Activated CD4-positive, alpha-beta T cell treated with anti-CD3 and anti-CD28 coated beads for 36 hours (primary cell): ENCODE measurements at regions not wholly inside any gene's neighbourhood (a gene's known extent, or its start where the extent isn't known, plus 50 kb on each side); places are given as distances from the start of the nearest gene placed in this dataset.
"Not testable (repeated sequence)": the region's sequence is repeated elsewhere in the genome, so short reads cannot be mapped to it uniquely, and the experiment has no call there.

ENCODE experiments used
- ATAC-seq: fragments of 200-7000 bp; cut with Tn5 transposase; one replicate; pipeline ENCODE4 v1.10.0; 2021; ENCODE audit warnings: mild to moderate bottlenecking, moderate library complexity
- CTCF ChIA-PET: fragments of 350-600 bp; sonication (Branson Sonifier 250); formaldehyde crosslinking; loops from one replicate; lab custom pipeline; 2021; ENCODE audit warnings: antibody characterized with exemption; lab: Charles Lee
- POLR2A ChIA-PET: fragments of 350-600 bp; sonication (Branson Sonifier 250); formaldehyde crosslinking; loops from one replicate; lab custom pipeline; 2021; ENCODE audit warnings: antibody characterized with exemption, inconsistent platforms; lab: Charles Lee
- DNase-seq: peaks from one replicate; pipeline ENCODE4 v3.0.0-alpha.2; 2020
- H3K27ac Mint-ChIP-seq: one replicate; pipeline ENCODE4 v1.8.0; 2021; ENCODE audit warnings: mixed read lengths
- H3K27me3 Mint-ChIP-seq: one replicate; pipeline ENCODE4 v1.8.0; 2021; ENCODE audit warnings: mixed read lengths
- H3K36me3 Mint-ChIP-seq: one replicate; pipeline ENCODE4 v1.8.0; 2021; ENCODE audit warnings: low read depth, mixed read lengths
- H3K4me1 Mint-ChIP-seq: one replicate; pipeline ENCODE4 v1.8.0; 2021; ENCODE audit warnings: mixed read lengths
- H3K4me3 Mint-ChIP-seq: one replicate; pipeline ENCODE4 v1.8.0; 2021; ENCODE audit warnings: mild to moderate bottlenecking, moderate library complexity, mixed read lengths
- H3K9me3 Mint-ChIP-seq: one replicate; pipeline ENCODE4 v1.8.0; 2021; ENCODE audit warnings: low read depth, mixed read lengths
- intact Hi-C, 2 experiments: fragments of 100-400 bp; cut with DNase I in 1 of 2; cut with micrococcal nuclease in 1 of 2; formaldehyde crosslinking; loops; one replicate each; pipeline versions ENCODE4 v1.14.2 to v1.15.1; 2022 to 2024; cut with DNase I, micrococcal nuclease

- ATAC-seq (no peak), DNase-seq (no peak)
- Mint-ChIP-seq H3K27me3 (peaks cover 3% of the 10 kb centered on the region), H3K27ac (no peak overlapping the region), H3K4me3 (no peak overlapping the region), H3K36me3 (no peaks in the 10 kb centered on the region), H3K4me1 (peaks cover 2% of the 10 kb centered on the region), H3K9me3 (peaks cover 9% of the 10 kb centered on the region)
- ChIA-PET CTCF (interaction anchor here (0.6 to 1.6 kb wide), 2 partner anchors 146 to 398 kb away, joined by 3 to 4 read pairs; no protein-coding TSS in a partner anchor), POLR2A (no interaction called here)
- intact Hi-C loops = no loop called here
Observed at GRCh38 chr1:116284819-116285390, 88.1 kb upstream of the ATP1A1 start.

GRCh38 chr1:116286541-116286971 is 86.5 kb upstream of the ATP1A1 start:
- no peaks in the 10 kb centered on the region for H3K36me3 Mint-ChIP-seq
- H3K4me1 Mint-ChIP-seq = peaks cover 2% of the 10 kb centered on the region
- POLR2A ChIA-PET = no interaction called here
- H3K27me3 Mint-ChIP-seq = peaks cover 3% of the 10 kb centered on the region
- no peak overlapping the region for H3K4me3 Mint-ChIP-seq
- CTCF ChIA-PET = no interaction called here
- intact Hi-C loops = no loop called here
- H3K27ac Mint-ChIP-seq = no peak overlapping the region
- DNase-seq (no peak), ATAC-seq (no peak)
- H3K9me3 Mint-ChIP-seq = peaks cover 6% of the 10 kb centered on the region

GRCh38 chr1:116287341-116288200 is 85.5 kb upstream of the ATP1A1 start:
- ChIA-PET CTCF (no interaction called here), POLR2A (no interaction called here)
- H3K4me3 Mint-ChIP-seq = no peak overlapping the region
- DNase-seq (no peak), ATAC-seq (no peak)
- H3K36me3 Mint-ChIP-seq = no peaks in the 10 kb centered on the region
- peaks cover 2% of the 10 kb centered on the region for H3K4me1 Mint-ChIP-seq
- peaks cover 3% of the 10 kb centered on the region for H3K27me3 Mint-ChIP-seq
- no peak overlapping the region for H3K27ac Mint-ChIP-seq
- peaks cover 3% of the 10 kb centered on the region for H3K9me3 Mint-ChIP-seq
- intact Hi-C loops = no loop called here

- H3K27ac Mint-ChIP-seq = no peak overlapping the region
- CTCF ChIA-PET = no interaction called here
Observed at GRCh38 chr1:116288201-116288598, 84.8 kb upstream of the ATP1A1 start.

GRCh38 chr1:116289193-116289592 is 83.9 kb upstream of the ATP1A1 start:
- ChIA-PET CTCF (interaction anchor here (2.1 kb wide), 1 partner anchor 196 kb away, joined by 5 read pairs; no protein-coding TSS in a partner anchor), POLR2A (no interaction called here)
- no peaks in the 10 kb centered on the region for H3K36me3 Mint-ChIP-seq
- no peaks in the 10 kb centered on the region for H3K9me3 Mint-ChIP-seq
- H3K4me1 Mint-ChIP-seq = peaks cover 2% of the 10 kb centered on the region
- DNase-seq (no peak), ATAC-seq (no peak)
- H3K4me3 Mint-ChIP-seq = no peak overlapping the region
- intact Hi-C loops = no loop called here
- no peak overlapping the region for H3K27ac Mint-ChIP-seq
- H3K27me3 Mint-ChIP-seq = peaks cover 3% of the 10 kb centered on the region

More at GRCh38 chr1:116288201-116288598, 84.8 kb upstream of the ATP1A1 start:
- Mint-ChIP-seq H3K27me3 (peaks cover 3% of the 10 kb centered on the region), H3K9me3 (no peaks in the 10 kb centered on the region), H3K4me3 (no peak overlapping the region), H3K36me3 (no peaks in the 10 kb centered on the region), H3K4me1 (peaks cover 2% of the 10 kb centered on the region)
- no peak for ATAC-seq
- POLR2A ChIA-PET = no interaction called here
- intact Hi-C loops = no loop called here
- no peak for DNase-seq

GRCh38 chr1:116290085-116290705 is 82.8 kb upstream of the ATP1A1 start:
- Mint-ChIP-seq H3K4me1 (peaks cover 2% of the 10 kb centered on the region), H3K27ac (no peak overlapping the region), H3K4me3 (no peak overlapping the region), H3K36me3 (no peaks in the 10 kb centered on the region), H3K27me3 (no peaks in the 10 kb centered on the region), H3K9me3 (no peaks in the 10 kb centered on the region)
- CTCF ChIA-PET = interaction anchor here (0.7 to 2.1 kb wide), 2 partner anchors 35 to 195 kb away, joined by 3 to 5 read pairs; no protein-coding TSS in a partner anchor
- DNase-seq (no peak), ATAC-seq (no peak)
- POLR2A ChIA-PET = no interaction called here
- intact Hi-C loops = no loop called here

GRCh38 chr1:116291024-116291423 is 82.0 kb upstream of the ATP1A1 start:
- CTCF ChIA-PET = interaction anchor here (2.1 kb wide), 1 partner anchor 194 kb away, joined by 5 read pairs; no protein-coding TSS in a partner anchor
- DNase-seq = no peak
- ATAC-seq = no peak
- Mint-ChIP-seq H3K9me3 (no peaks in the 10 kb centered on the region), H3K27ac (no peak overlapping the region), H3K36me3 (no peaks in the 10 kb centered on the region), H3K4me3 (no peak overlapping the region), H3K4me1 (peaks cover 2% of the 10 kb centered on the region), H3K27me3 (no peaks in the 10 kb centered on the region)
- POLR2A ChIA-PET = interaction anchor here (0.7 kb wide), 1 partner anchor 48 kb away, joined by 3 read pairs; no protein-coding TSS in a partner anchor
- intact Hi-C loops = no loop called here

GRCh38 chr1:116292929-116293725 is 79.9 kb upstream of the ATP1A1 start:
- POLR2A ChIA-PET = no interaction called here
- peaks cover 2% of the 10 kb centered on the region for H3K4me1 Mint-ChIP-seq
- no peak for DNase-seq
- CTCF ChIA-PET = no interaction called here
- no peaks in the 10 kb centered on the region for H3K9me3 Mint-ChIP-seq
- no peak overlapping the region for H3K4me3 Mint-ChIP-seq
- intact Hi-C loops = no loop called here
- no peaks in the 10 kb centered on the region for H3K36me3 Mint-ChIP-seq
- H3K27ac Mint-ChIP-seq = no peak overlapping the region
- no peaks in the 10 kb centered on the region for H3K27me3 Mint-ChIP-seq
- no peak for ATAC-seq

- ATAC-seq (no peak), DNase-seq (no peak)
- POLR2A ChIA-PET = no interaction called here
- Mint-ChIP-seq H3K9me3 (no peaks in the 10 kb centered on the region), H3K4me3 (no peak overlapping the region), H3K36me3 (no peaks in the 10 kb centered on the region), H3K27me3 (no peaks in the 10 kb centered on the region), H3K4me1 (peaks cover 4% of the 10 kb centered on the region), H3K27ac (no peak overlapping the region)
- CTCF ChIA-PET = no interaction called here
- intact Hi-C loops = no loop called here
Observed at GRCh38 chr1:116297495-116298212, 75.4 kb upstream of the ATP1A1 start.

GRCh38 chr1:116298213-116298579 is 74.8 kb upstream of the ATP1A1 start:
- ATAC-seq, H3K27ac Mint-ChIP-seq, intact Hi-C loops, H3K4me1 Mint-ChIP-seq, CTCF ChIA-PET, POLR2A ChIA-PET, DNase-seq, H3K9me3 Mint-ChIP-seq, H3K36me3 Mint-ChIP-seq, H3K27me3 Mint-ChIP-seq, H3K4me3 Mint-ChIP-seq: not testable (repeated sequence)

- no peaks in the 10 kb centered on the region for H3K27me3 Mint-ChIP-seq
- ChIA-PET POLR2A (no interaction called here), CTCF (no interaction called here)
- ATAC-seq (no peak), DNase-seq (no peak)
- H3K9me3 Mint-ChIP-seq = no peaks in the 10 kb centered on the region
- no peak overlapping the region for H3K27ac Mint-ChIP-seq
- H3K4me3 Mint-ChIP-seq = no peak overlapping the region
- peaks cover 4% of the 10 kb centered on the region for H3K4me1 Mint-ChIP-seq
- H3K36me3 Mint-ChIP-seq = no peaks in the 10 kb centered on the region
- intact Hi-C loops = no loop called here
Observed at GRCh38 chr1:116298746-116299145, 74.3 kb upstream of the ATP1A1 start.
